ENCODE measurements at regions not wholly inside any gene's neighbourhood (a gene's known extent, or its start where the extent isn't known, plus 50 kb on each side); places are given as distances from the start of the nearest gene placed in this dataset.

DNA sequence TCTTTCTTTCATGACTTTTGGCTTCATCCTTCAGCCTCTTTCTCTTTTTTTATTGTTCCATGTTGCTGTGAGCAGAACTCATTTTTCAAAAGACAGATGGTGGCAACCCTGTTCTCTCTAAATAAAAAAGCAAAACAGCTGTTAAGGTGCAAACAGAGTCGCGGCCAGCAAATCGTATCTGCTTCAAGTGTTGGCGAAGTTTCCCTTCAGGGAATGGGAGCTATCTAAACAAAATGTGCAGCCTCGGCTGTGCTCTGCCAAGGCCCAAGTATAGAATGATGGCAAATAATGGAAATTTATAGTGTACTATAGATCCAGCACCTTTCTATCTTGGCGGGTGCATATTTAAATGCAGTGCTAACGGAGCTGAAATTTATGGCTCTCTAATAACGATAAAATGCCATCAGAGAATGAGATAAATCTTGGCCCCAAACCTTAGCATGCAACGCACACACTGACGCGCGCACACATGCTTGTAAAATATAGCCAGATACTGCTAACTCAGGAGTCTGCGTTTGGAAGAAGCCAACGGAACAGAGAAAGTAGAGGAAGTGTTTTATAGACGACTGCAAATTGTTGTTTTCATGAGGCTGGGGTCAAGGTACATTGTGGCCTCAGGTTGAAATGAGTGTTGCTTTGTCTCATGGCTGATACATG is 315.5 kb upstream of the RBFOX1 start:
- Histone ChIP-seq H3K79me2 (ENCODE audit: control insufficient read depth, insufficient read depth, low read length) (no peaks in the 10 kb centered on the region), H3K9me3 (ENCODE audit: control insufficient read depth, low read depth, low read length) (no peaks in the 10 kb centered on the region), H3K27me3 (ENCODE audit: control insufficient read depth, extremely low read depth, insufficient read depth, low read length) (no peaks in the 10 kb centered on the region), H4K20me1 (ENCODE audit: control insufficient read depth, extremely low read depth, insufficient read depth, low read length) (no peaks in the 10 kb centered on the region), H2AFZ (ENCODE audit: control insufficient read depth, low read length) (no peak overlapping the region), H3K4me3 (ENCODE audit: control insufficient read depth in 2 of 3, extremely low read depth in 1 of 3, insufficient read depth in 2 of 3, low read depth in 1 of 3, low read length in 3 of 3) (no peak overlapping the region), H3K9me1 (ENCODE audit: control insufficient read depth, extremely low read depth, insufficient read depth, low read length) (no peaks in the 10 kb centered on the region), H3K36me3 (ENCODE audit: control insufficient read depth in 2 of 2, extremely low read depth in 1 of 2, insufficient read depth in 2 of 2, low read length in 2 of 2) (no peaks in the 10 kb centered on the region), H3K27ac (ENCODE audit: control insufficient read depth, insufficient read depth, low read length) (no peak overlapping the region), H3K4me1 (ENCODE audit: control insufficient read depth, extremely low read depth, insufficient read depth, low read length) (no peaks in the 10 kb centered on the region), H3K4me2 (ENCODE audit: control insufficient read depth, extremely low read depth, insufficient read depth, low read depth, low read length) (no peak overlapping the region), H3K9ac (ENCODE audit: control insufficient read depth, extremely low read depth, insufficient read depth, low read length) (no peak overlapping the region)
- dilution Hi-C loops (cut with MboI; ENCODE audit: extremely low pct_ligation_motif_present, low sequenced_read_pairs): no loop called here
- no peak for TF ChIP-seq CTCF (optimal IDR thresholded peaks at IDR 0.05 in 1 of 3, IDR thresholded peaks at IDR 0.05 in 1 of 3, conservative IDR thresholded peaks at IDR 0.05 in 1 of 3; ENCODE audit: extremely low read depth in 1 of 3, insufficient read depth in 2 of 3, low read length in 3 of 3)
- no peak for TF ChIP-seq EZH2 (IDR thresholded peaks at IDR 0.05; ENCODE audit: low read length)
- FAIRE-seq: no peak
- DNase-seq (ENCODE audit: low read depth, low spot score): no peak

DNA sequence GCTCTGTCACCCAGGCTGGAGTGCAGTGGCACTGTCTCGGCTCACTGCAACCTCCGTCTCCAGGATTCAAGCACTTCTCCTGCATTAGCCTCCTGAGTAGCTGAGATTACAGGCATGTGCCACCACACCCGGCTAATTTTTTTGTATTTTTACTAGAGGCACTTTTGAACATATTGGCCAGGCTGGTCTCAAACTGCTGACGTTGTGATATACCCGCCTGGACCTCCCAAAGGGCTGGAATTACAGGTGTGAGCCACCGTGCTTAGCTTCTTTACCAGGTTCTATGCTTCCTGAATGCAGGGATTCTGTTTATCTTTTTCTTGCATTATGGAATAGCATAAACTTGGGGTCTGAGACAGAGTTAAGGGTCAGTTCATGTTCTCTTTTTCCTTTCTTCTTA is 317.9 kb upstream of the RBFOX1 start:
- no peak for DNase-seq (ENCODE audit: low read depth, low spot score)
- Histone ChIP-seq H3K4me2 (ENCODE audit: control insufficient read depth, extremely low read depth, insufficient read depth, low read depth, low read length) (no peak overlapping the region), H3K9ac (ENCODE audit: control insufficient read depth, extremely low read depth, insufficient read depth, low read length) (no peak overlapping the region), H3K4me1 (ENCODE audit: control insufficient read depth, extremely low read depth, insufficient read depth, low read length) (no peaks in the 10 kb centered on the region), H3K9me1 (ENCODE audit: control insufficient read depth, extremely low read depth, insufficient read depth, low read length) (no peaks in the 10 kb centered on the region), H3K27ac (ENCODE audit: control insufficient read depth, insufficient read depth, low read length) (no peak overlapping the region), H3K79me2 (ENCODE audit: control insufficient read depth, insufficient read depth, low read length) (no peaks in the 10 kb centered on the region), H3K27me3 (ENCODE audit: control insufficient read depth, extremely low read depth, insufficient read depth, low read length) (no peaks in the 10 kb centered on the region), H3K9me3 (ENCODE audit: control insufficient read depth, low read depth, low read length) (peaks cover 2% of the 10 kb centered on the region), H2AFZ (ENCODE audit: control insufficient read depth, low read length) (no peak overlapping the region), H3K36me3 (ENCODE audit: control insufficient read depth in 2 of 2, extremely low read depth in 1 of 2, insufficient read depth in 2 of 2, low read length in 2 of 2) (no peaks in the 10 kb centered on the region), H4K20me1 (ENCODE audit: control insufficient read depth, extremely low read depth, insufficient read depth, low read length) (no peaks in the 10 kb centered on the region), H3K4me3 (ENCODE audit: control insufficient read depth in 2 of 3, extremely low read depth in 1 of 3, insufficient read depth in 2 of 3, low read depth in 1 of 3, low read length in 3 of 3) (no peak overlapping the region)
- TF ChIP-seq CTCF (optimal IDR thresholded peaks at IDR 0.05 in 1 of 3, IDR thresholded peaks at IDR 0.05 in 1 of 3, conservative IDR thresholded peaks at IDR 0.05 in 1 of 3; ENCODE audit: extremely low read depth in 1 of 3, insufficient read depth in 2 of 3, low read length in 3 of 3) (no peak), EZH2 (IDR thresholded peaks at IDR 0.05; ENCODE audit: low read length) (no peak)
- dilution Hi-C loops (cut with MboI; ENCODE audit: extremely low pct_ligation_motif_present, low sequenced_read_pairs): no loop called here
- FAIRE-seq: no peak

Measured in keratinocyte (primary cell).